Tibial nerve (tissue), 4 donors: ENCODE measurements at regions not wholly inside any gene's neighbourhood (a gene's known extent, or its start where the extent isn't known, plus 50 kb on each side); places are given as distances from the start of the nearest gene placed in this dataset.

Experiments
- DNase-seq, 2 donors: peaks; one replicate each; pipeline ENCODE4 v3.0.0-alpha.2; 2019; ENCODE audit warnings: low spot score in 2 of 2
- H3K27ac ChIP-seq, 4 donors: fragments of 200-600 bp; sonication (generic) in 3 of 4; one replicate each; pipeline ENCODE4 v1.5.1; 2017 to 2019; ENCODE audit warnings: mild to moderate bottlenecking in 1 of 4
- H3K27me3 ChIP-seq, 2 donors: fragments of 200-600 bp; sonication (generic) in 1 of 2; one replicate each; pipeline versions ENCODE4 v1.5.1 to v1.6.0; 2017 to 2019
- H3K36me3 ChIP-seq, 3 donors: fragments of 200-600 bp; sonication (generic); one replicate each; pipeline ENCODE4 v1.5.1; 2018 to 2019
- H3K4me1 ChIP-seq, 4 donors: fragments of 200-600 bp; sonication (generic) in 3 of 4; one replicate each; pipeline ENCODE4 v1.5.1; 2017 to 2019
- H3K4me3 ChIP-seq, 4 donors: fragments of 200-600 bp; sonication (generic) in 3 of 4; one replicate each; pipeline ENCODE4 v1.5.1; 2017 to 2019; ENCODE audit warnings: mild to moderate bottlenecking in 1 of 4, moderate library complexity in 1 of 4
- H3K9me3 ChIP-seq, 4 donors: fragments of 200-600 bp; sonication (generic) in 3 of 4; one replicate each; pipeline ENCODE4 v1.5.1; 2017 to 2019
- CTCF ChIP-seq, 5 experiments: fragments of 200-600 bp in 3 of 5; fragments of 450-650 bp in 2 of 5; sonication (generic) in 3 of 5; IDR thresholded peaks; one replicate each; pipeline ENCODE4 v1.5.1; 2016 to 2019; ENCODE audit warnings: antibody characterized with exemption in 5 of 5, mild to moderate bottlenecking in 3 of 5, moderate library complexity in 2 of 5
- EP300 ChIP-seq, 2 donors: sonication (generic); formaldehyde crosslinking; IDR thresholded peaks; one replicate each; pipeline ENCODE4 v1.6.1; 2017; ENCODE audit warnings: antibody characterized with exemption in 2 of 2, mild to moderate bottlenecking in 1 of 2
- POLR2A ChIP-seq, 2 donors: fragments of 450-650 bp; IDR thresholded peaks; one replicate each; pipeline ENCODE4 v1.6.1; 2017; ENCODE audit warnings: antibody characterized with exemption in 2 of 2, mild to moderate bottlenecking in 2 of 2, moderate library complexity in 2 of 2
- WGBS, 2 donors: methylation state at CpG; one replicate each; pipeline ENCODE4 v1.1.5; 2018; 5-methylcytosine and 5-hydroxymethylcytosine counted together

GRCh38 chr4:20512033-20512792 is 188.0 kb upstream of the PACRGL start:
- TF ChIP-seq CTCF (IDR thresholded peaks at IDR 0.05) (no peak), EP300 (IDR thresholded peaks at IDR 0.05) (no peak), POLR2A (IDR thresholded peaks at IDR 0.05) (no peak)
- Histone ChIP-seq H3K36me3 (peaks cover 0 to 5% (median 0%) of the 10 kb centered on the region in 3 donors), H3K9me3 (no peaks in the 10 kb centered on the region), H3K27me3 (no peaks in the 10 kb centered on the region), H3K4me3 (no peak overlapping the region), H3K4me1 (peaks cover 0 to 6% (median 0%) of the 10 kb centered on the region in 4 donors), H3K27ac (peak overlapping the region in 2 of 4 donors; percentile 36 to 58)
- DNase-seq = no peak
- 46 to 49% methylated on average over 7 of the region's 7 CpGs for WGBS, 2 donors

- 79 to 81% methylated on average over 5 of the region's 5 CpGs for WGBS, 2 donors
- Histone ChIP-seq H3K4me3 (no peak overlapping the region), H3K36me3 (peaks cover 0 to 5% (median 0%) of the 10 kb centered on the region in 3 donors), H3K4me1 (peaks cover 0 to 6% (median 0%) of the 10 kb centered on the region in 4 donors), H3K9me3 (no peaks in the 10 kb centered on the region), H3K27ac (no peak overlapping the region), H3K27me3 (no peaks in the 10 kb centered on the region)
- DNase-seq = no peak
- TF ChIP-seq POLR2A (IDR thresholded peaks at IDR 0.05) (no peak), CTCF (IDR thresholded peaks at IDR 0.05) (no peak), EP300 (IDR thresholded peaks at IDR 0.05) (no peak)
Measured at GRCh38 chr4:20512985-20513384, 187.3 kb upstream of the PACRGL start.

GRCh38 chr4:20520901-20521300 is 179.4 kb upstream of the PACRGL start:
- H3K36me3 ChIP-seq = peaks cover 0 to 4% (median 0%) of the 10 kb centered on the region in 3 donors
- 79 to 83% methylated on average over 1 of the region's 1 CpG for WGBS, 2 donors
- H3K4me3 ChIP-seq = no peak overlapping the region
- no peaks in the 10 kb centered on the region for H3K4me1 ChIP-seq
- no peak overlapping the region for H3K27ac ChIP-seq
- no peak for DNase-seq
- TF ChIP-seq EP300 (IDR thresholded peaks at IDR 0.05) = no peak
- TF ChIP-seq POLR2A (IDR thresholded peaks at IDR 0.05) = no peak
- TF ChIP-seq CTCF (IDR thresholded peaks at IDR 0.05) = no peak
- no peaks in the 10 kb centered on the region for H3K9me3 ChIP-seq
- H3K27me3 ChIP-seq = no peaks in the 10 kb centered on the region

- H3K9me3 ChIP-seq = no peaks in the 10 kb centered on the region
- WGBS, 2 donors = 81 to 84% methylated on average over 1 of the region's 1 CpG
- H3K27me3 ChIP-seq = no peaks in the 10 kb centered on the region
- H3K4me1 ChIP-seq = no peaks in the 10 kb centered on the region
- no peak for TF ChIP-seq EP300 (IDR thresholded peaks at IDR 0.05)
- no peak for TF ChIP-seq CTCF (IDR thresholded peaks at IDR 0.05)
- TF ChIP-seq POLR2A (IDR thresholded peaks at IDR 0.05) = no peak
- H3K27ac ChIP-seq = no peak overlapping the region
- peaks cover 0 to 16% (median 0%) of the 10 kb centered on the region in 3 donors for H3K36me3 ChIP-seq
- H3K4me3 ChIP-seq = no peak overlapping the region
- no peak for DNase-seq
Measured at GRCh38 chr4:20528508-20528907, 171.8 kb upstream of the PACRGL start.

- Histone ChIP-seq H3K4me3 (no peak overlapping the region), H3K27me3 (no peaks in the 10 kb centered on the region), H3K27ac (no peak overlapping the region), H3K4me1 (no peaks in the 10 kb centered on the region), H3K9me3 (no peaks in the 10 kb centered on the region), H3K36me3 (peaks cover 0 to 20% (median 0%) of the 10 kb centered on the region in 3 donors)
- TF ChIP-seq POLR2A (IDR thresholded peaks at IDR 0.05) = no peak
- TF ChIP-seq CTCF (IDR thresholded peaks at IDR 0.05) = no peak
- no peak for TF ChIP-seq EP300 (IDR thresholded peaks at IDR 0.05)
- WGBS, 2 donors = 71 to 73% methylated on average over 1 of the region's 1 CpG
- no peak for DNase-seq
Measured at GRCh38 chr4:20529691-20530090, 170.6 kb upstream of the PACRGL start.
